NCI-H2227 treated with DMSO at 0.1 percent for 48 hours (cell line): ENCODE measurements at regions not wholly inside any gene's neighbourhood (a gene's known extent, or its start where the extent isn't known, plus 50 kb on each side); places are given as distances from the start of the nearest gene placed in this dataset.
"Not testable (repeated sequence)": the region's sequence is repeated elsewhere in the genome, so short reads cannot be mapped to it uniquely, and the experiment has no call there.

Experiments used
- DNase-seq: peaks from one replicate; lab custom pipeline; 2025; lab: John Stamatoyannopoulos, UW

GRCh38 chr2:230593765-230594164 is 118.9 kb upstream of the CAB39 start:
- DNase-seq, result no peak

GRCh38 chr2:230594286-230594840 is 118.3 kb upstream of the CAB39 start:
- no peak for DNase-seq

GRCh38 chr2:230599853-230600252 is 112.8 kb upstream of the CAB39 start:
- no peak for DNase-seq

GRCh38 chr2:230600285-230600684 is 112.4 kb upstream of the CAB39 start:
- no peak for DNase-seq

GRCh38 chr2:230600881-230601280 is 111.8 kb upstream of the CAB39 start:
- DNase-seq, result no peak

GRCh38 chr2:230601510-230601909 is 111.1 kb upstream of the CAB39 start:
- no peak for DNase-seq

GRCh38 chr2:230602562-230603230 is 109.9 kb upstream of the CAB39 start:
- no peak for DNase-seq

- not testable (repeated sequence) for DNase-seq
These were observed 109.3 kb upstream of the CAB39 start for GRCh38 chr2:230603317-230603716.

- not testable (repeated sequence) for DNase-seq
These were observed 108.5 kb upstream of the CAB39 start for GRCh38 chr2:230604158-230604557.

GRCh38 chr2:230614040-230614439 is 98.6 kb upstream of the CAB39 start:
- DNase-seq, result no peak

GRCh38 chr2:230614913-230615332 is 97.7 kb upstream of the CAB39 start:
- DNase-seq, result no peak

- DNase-seq, result not testable (repeated sequence)
These were observed 95.4 kb upstream of the CAB39 start for GRCh38 chr2:230617256-230617706.

GRCh38 chr2:230619491-230619890 is 93.2 kb upstream of the CAB39 start:
- DNase-seq, result no peak

GRCh38 chr2:230625220-230625619 is 87.4 kb upstream of the CAB39 start:
- not testable (repeated sequence) for DNase-seq

- DNase-seq, result not testable (repeated sequence)
These were observed 85.6 kb upstream of the CAB39 start for GRCh38 chr2:230627091-230627490.

- no peak for DNase-seq
These were observed 84.6 kb upstream of the CAB39 start for GRCh38 chr2:230627806-230628724.

GRCh38 chr2:230631470-230631869 is 81.2 kb upstream of the CAB39 start:
- no peak for DNase-seq

GRCh38 chr2:230634146-230634545 is 78.5 kb upstream of the CAB39 start:
- no peak for DNase-seq

GRCh38 chr2:230634721-230635313 is 77.8 kb upstream of the CAB39 start:
- DNase-seq, result not testable (repeated sequence)

- DNase-seq, result no peak
These were observed 75.9 kb upstream of the CAB39 start for GRCh38 chr2:230636684-230637271.

GRCh38 chr2:230637486-230637885 is 75.2 kb upstream of the CAB39 start:
- not testable (repeated sequence) for DNase-seq

GRCh38 chr2:230640540-230641011 is 72.1 kb upstream of the CAB39 start:
- DNase-seq, result no peak
